D721Med (cell line): ENCODE measurements at regions not wholly inside any gene's neighbourhood (a gene's known extent, or its start where the extent isn't known, plus 50 kb on each side); places are given as distances from the start of the nearest gene placed in this dataset.
A peak's percentile ranks its signal among the peaks of the same experiment; 100 is the strongest.

Experiments used
- DNase-seq: peaks from one replicate; pipeline ENCODE4 v3.0.0; 2011; ENCODE audit warnings: low spot score; ENCODE audit not compliant: insufficient read length
- FAIRE-seq: peaks from 2 replicates; lab custom pipeline; 2011; peaks lifted over from hg19 to GRCh38; lab: Jason Lieb, UNC
- TF ChIP-seq, protein P1 (sequence below): IDR thresholded peaks from 2 replicates; pipeline ENCODE4 v1.5.1; 2012; ENCODE audit warnings: mild to moderate bottlenecking, control low read depth; ENCODE audit not compliant: insufficient read depth; ENCODE audit errors: missing control alignments

DNA sequence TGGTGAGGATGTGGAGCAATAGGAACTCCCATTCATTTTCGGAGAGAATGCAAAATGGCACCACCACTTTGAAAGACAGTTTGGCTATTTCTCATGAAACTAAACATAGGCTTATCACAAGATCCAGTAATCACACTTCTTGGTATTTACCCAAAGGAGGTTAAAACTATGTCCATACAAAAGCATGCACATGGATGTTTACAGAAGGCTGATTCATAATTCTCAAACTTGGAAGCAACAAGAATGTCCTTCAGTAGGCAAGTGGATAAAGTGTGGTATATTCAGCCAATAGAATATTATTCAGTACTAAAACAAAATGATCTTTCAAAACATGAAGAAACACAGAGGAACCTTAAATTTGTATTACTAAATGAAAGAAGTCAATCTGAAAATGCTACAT, 440.6 kb downstream of the FBXO15 start:
- no peak for DNase-seq
- TF ChIP-seq, protein P1, sequence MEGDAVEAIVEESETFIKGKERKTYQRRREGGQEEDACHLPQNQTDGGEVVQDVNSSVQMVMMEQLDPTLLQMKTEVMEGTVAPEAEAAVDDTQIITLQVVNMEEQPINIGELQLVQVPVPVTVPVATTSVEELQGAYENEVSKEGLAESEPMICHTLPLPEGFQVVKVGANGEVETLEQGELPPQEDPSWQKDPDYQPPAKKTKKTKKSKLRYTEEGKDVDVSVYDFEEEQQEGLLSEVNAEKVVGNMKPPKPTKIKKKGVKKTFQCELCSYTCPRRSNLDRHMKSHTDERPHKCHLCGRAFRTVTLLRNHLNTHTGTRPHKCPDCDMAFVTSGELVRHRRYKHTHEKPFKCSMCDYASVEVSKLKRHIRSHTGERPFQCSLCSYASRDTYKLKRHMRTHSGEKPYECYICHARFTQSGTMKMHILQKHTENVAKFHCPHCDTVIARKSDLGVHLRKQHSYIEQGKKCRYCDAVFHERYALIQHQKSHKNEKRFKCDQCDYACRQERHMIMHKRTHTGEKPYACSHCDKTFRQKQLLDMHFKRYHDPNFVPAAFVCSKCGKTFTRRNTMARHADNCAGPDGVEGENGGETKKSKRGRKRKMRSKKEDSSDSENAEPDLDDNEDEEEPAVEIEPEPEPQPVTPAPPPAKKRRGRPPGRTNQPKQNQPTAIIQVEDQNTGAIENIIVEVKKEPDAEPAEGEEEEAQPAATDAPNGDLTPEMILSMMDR = no peak
- FAIRE-seq = peak; percentile 97

DNA sequence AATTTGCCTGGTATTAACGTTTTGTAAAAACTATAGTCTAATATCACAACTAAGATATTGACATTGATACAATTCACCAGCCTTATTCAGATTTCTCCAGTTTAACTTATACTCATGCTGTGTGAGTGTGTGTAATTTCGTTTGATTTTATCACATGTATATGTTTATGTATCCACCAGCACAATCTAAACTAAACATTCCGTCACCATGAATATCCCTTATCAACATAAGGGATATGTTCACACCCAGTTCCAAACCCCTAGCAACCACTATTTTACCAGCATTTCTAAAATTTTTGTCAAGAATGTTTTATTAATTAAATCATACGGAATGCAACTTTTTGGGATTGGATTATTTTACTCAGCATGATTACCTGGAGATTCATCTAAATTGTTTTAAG, 450.3 kb downstream of the FBXO15 start:
- no peak for FAIRE-seq
- DNase-seq = no peak
- TF ChIP-seq, protein P1 = no peak

DNA sequence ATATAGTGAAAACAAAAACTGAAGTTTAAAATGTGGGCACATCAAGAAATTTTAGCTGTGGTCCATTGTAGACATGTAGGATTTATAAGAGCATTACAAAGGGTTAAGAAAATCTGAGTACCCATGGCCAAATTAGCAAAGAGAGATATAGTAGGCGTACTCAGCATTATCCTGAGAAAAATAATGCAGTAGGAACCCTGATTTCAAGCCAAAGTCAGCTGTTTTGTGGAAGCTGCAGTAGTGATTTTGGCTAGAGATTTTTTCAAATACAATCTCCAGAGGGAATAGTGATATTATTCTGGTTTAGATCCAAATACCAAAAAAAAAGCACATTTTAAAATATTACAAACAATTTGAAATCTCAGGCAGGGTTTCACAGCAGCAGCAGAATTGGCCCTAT, 450.9 kb downstream of the FBXO15 start:
- no peak for DNase-seq
- TF ChIP-seq, protein P1 = no peak
- no peak for FAIRE-seq

DNA sequence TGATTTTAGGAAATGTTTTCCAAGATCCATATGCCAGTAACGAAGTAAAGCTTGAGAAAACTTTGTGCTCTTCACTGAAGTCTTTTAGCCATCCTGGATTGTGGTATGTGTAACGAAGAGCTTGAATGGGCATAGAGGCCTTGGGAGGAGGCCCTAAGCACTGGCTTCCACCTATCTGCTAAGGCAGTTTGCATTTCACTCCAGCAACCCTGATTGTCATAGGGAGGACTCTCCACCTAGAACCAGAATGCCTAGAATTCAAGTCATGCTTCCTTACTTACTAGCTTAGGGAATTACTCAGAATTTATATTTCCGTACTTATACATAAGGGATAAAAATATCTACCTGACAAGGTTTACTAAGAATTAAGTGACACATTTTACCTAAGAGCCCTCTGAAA, 451.5 kb downstream of the FBXO15 start:
- DNase-seq = no peak
- TF ChIP-seq, protein P1 = no peak
- FAIRE-seq = no peak

DNA sequence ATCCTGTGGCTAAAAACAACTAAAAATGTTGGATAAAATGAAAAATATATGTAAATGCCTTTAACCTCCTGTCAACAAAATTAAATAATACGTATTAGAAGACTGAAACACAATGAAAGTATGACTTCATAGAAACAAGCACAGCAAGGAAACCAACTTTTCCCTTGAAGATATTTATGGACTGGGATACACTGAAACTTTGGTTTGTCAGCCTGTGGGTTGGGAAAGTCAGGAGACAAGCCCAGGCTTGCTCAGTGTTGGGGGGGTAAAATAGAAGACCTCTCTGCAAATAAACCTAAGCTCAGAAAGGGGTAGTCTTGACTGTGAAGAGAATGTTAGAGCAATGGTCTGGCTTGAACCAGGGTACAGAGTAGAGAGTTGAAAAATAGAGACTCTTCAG, 454.5 kb downstream of the FBXO15 start:
- FAIRE-seq (no peak), DNase-seq (no peak)
- TF ChIP-seq, protein P1 = no peak

DNA sequence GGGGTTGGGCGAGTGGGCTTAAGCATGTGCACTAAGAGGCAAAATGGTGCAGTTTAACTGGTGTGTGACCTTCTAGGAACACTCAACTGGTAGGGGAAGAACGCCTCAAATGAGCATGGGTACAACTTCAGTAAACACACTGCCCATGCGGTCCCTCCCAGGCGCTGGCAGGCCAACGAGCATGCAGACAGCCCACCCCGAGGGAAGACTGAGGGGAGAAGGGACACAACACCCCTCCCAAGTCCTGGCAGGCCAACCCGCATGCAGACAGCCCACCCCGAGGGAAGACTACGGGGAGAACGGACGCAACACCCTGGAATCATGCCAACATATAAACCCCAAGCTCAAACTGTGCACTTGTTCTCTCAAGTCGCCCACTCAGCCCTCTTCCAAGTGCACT, 456.0 kb downstream of the FBXO15 start:
- FAIRE-seq = peak; percentile 56
- DNase-seq = no peak
- TF ChIP-seq, protein P1 = no peak

DNA sequence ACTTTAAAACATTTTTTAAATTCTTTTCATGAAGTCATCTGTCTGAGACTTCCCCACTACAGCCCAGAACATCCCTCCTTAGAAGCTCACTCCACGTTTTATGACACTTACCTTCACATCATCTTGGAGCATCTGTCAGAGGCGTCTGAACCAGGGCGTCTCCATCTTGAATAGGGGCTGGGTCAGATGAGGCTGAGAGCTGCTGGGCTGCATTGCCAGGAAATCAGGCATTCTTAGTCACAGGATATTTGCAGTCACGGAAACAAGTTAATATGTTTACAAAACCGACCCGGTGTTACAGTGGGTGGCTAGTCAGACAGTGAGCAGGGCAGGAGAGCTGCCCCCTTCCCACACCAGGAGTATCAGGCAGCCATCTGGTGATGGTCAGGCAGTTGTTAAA, 456.5 kb downstream of the FBXO15 start:
- TF ChIP-seq, protein P1 = no peak
- DNase-seq (no peak), FAIRE-seq (no peak)
